ENCODE measurements at regions not wholly inside any gene's neighbourhood (a gene's known extent, or its start where the extent isn't known, plus 50 kb on each side); places are given as distances from the start of the nearest gene placed in this dataset.

GRCh38 chr10:132993271-132994184, 51.2 kb upstream of the CFAP46 start:
- no peak for TF ChIP-seq CTCF (IDR thresholded peaks at IDR 0.05)
- no peak for TF ChIP-seq POLR2AphosphoS5 (IDR thresholded peaks at IDR 0.05)
- TF ChIP-seq POLR2A (IDR thresholded peaks at IDR 0.05) = no peak
